ENCODE measurements at regions not wholly inside any gene's neighbourhood (a gene's known extent, or its start where the extent isn't known, plus 50 kb on each side); places are given as distances from the start of the nearest gene placed in this dataset.
A peak's percentile ranks its signal among the peaks of the same experiment; 100 is the strongest.

GRCh38 chr2:12881952-12882351, 165.2 kb downstream of the TRIB2 start:
- Histone ChIP-seq H3K9me3 (replicated peaks; ENCODE audit: control insufficient read depth, insufficient read depth, low read depth, low read length) (no peaks in the 10 kb centered on the region), H3K27me3 (ENCODE audit: control insufficient read depth in 2 of 2, insufficient read depth in 2 of 2, low read length in 2 of 2) (no peaks in the 10 kb centered on the region), H3K4me2 (ENCODE audit: insufficient read depth, low read length) (no peak overlapping the region), H3K4me3 (no peak overlapping the region), H3K9me1 (ENCODE audit: control insufficient read depth, insufficient read depth, low read length) (no peaks in the 10 kb centered on the region), H2AFZ (ENCODE audit: low read depth, low read length) (peak overlapping the region; percentile 23; the same call in 1 of the 2 replicates), H3K9ac (ENCODE audit: insufficient read depth in 1 of 2, low read depth in 2 of 2, low read length in 2 of 2) (no peak overlapping the region), H3K36me3 (ENCODE audit: control insufficient read depth, insufficient read depth, low read length) (no peaks in the 10 kb centered on the region), H3K4me1 (replicated peaks in 1 of 2; ENCODE audit: control insufficient read depth in 2 of 2, insufficient read depth in 2 of 2, low read length in 2 of 2) (peaks cover 0 to 15% of the 10 kb centered on the region in 2 experiments; a peak in 3 of 5 replicates), H4K20me1 (replicated peaks; ENCODE audit: control insufficient read depth, insufficient read depth, low read length) (no peaks in the 10 kb centered on the region), H3K27ac (ENCODE audit: extremely low read depth, low read depth, low read length) (no peak overlapping the region), H3K79me2 (ENCODE audit: control insufficient read depth, insufficient read depth, low read length) (no peaks in the 10 kb centered on the region)
- TF ChIP-seq CBFA2T3 (IDR thresholded peaks at IDR 0.05) (no peak), BCOR (IDR thresholded peaks at IDR 0.05) (no peak), FOXJ2 (tag; IDR thresholded peaks at IDR 0.05) (no peak), RAD21 (CRISPR knock-in tag; conservative IDR thresholded peaks at IDR 0.05 in 1 of 2, IDR thresholded peaks at IDR 0.05 in 1 of 2) (peak in 1 of 2 experiments; percentile 46; a peak in 3 of 4 replicates), CTCF (IDR thresholded peaks at IDR 0.05 in 2 of 3, conservative IDR thresholded peaks at IDR 0.05 in 1 of 3; ENCODE audit: insufficient read depth in 2 of 3, low read depth in 1 of 3, low read length in 3 of 3) (peak in 2 of 3 experiments; percentile 14 to 33; a peak in 2 of 6 replicates), REST (IDR thresholded peaks at IDR 0.05; ENCODE audit: borderline replicate concordance) (peak; percentile 28; the same call in 1 of the 2 replicates), REST (CRISPR knock-in tag; IDR thresholded peaks at IDR 0.05; ENCODE audit: low read depth) (no peak), ASH1L (IDR thresholded peaks at IDR 0.05; ENCODE audit: borderline replicate concordance, low read depth, partially characterized antibody) (no peak)
- CTCF ChIA-PET (ENCODE audit: low intra/inter-chr PET ratio): interaction anchor here (1.9 kb wide), 1 partner anchor 125 kb away, joined by 9 read pairs; no protein-coding TSS in a partner anchor
- intact Hi-C loops (cut with micrococcal nuclease): loop anchor here (1.0 kb wide), 1 partner anchor 125 kb away; no protein-coding TSS in a partner anchor
- POLR2A ChIA-PET: no interaction called here
- WGBS (ENCODE audit: insufficient coverage, low coverage, missing lambda C conversion rate): 63% methylated on average over 7 of the region's 7 CpGs
- ATAC-seq (peak; percentile 47; the same call in 1 of the 3 replicates), FAIRE-seq (no peak), DNase-seq (ENCODE audit: extremely low read depth in 1 of 4, low spot score in 3 of 4) (peak in 1 of 4 experiments; percentile 14)
- in situ Hi-C loops (cut with MboI): no loop called here
- BruUV-seq (replicated peaks): no TSS peak
